GM18499 (cell line): ENCODE measurements at regions not wholly inside any gene's neighbourhood (a gene's known extent, or its start where the extent isn't known, plus 50 kb on each side); places are given as distances from the start of the nearest gene placed in this dataset.
"Not testable (repeated sequence)": the region's sequence is repeated elsewhere in the genome, so short reads cannot be mapped to it uniquely, and the experiment has no call there.

Experiments used
- ATAC-seq: cut with Tn5 transposase; IDR thresholded peaks from one replicate; pipeline ENCODE4 v1.9.1; 2021; ENCODE audit warnings: moderate number of reproducible peaks; ENCODE audit not compliant: insufficient read depth, unreplicated experiment

- no peak for ATAC-seq
Observed at GRCh38 chr20:12067686-12068085, 150.0 kb downstream of the BTBD3 start.

DNA sequence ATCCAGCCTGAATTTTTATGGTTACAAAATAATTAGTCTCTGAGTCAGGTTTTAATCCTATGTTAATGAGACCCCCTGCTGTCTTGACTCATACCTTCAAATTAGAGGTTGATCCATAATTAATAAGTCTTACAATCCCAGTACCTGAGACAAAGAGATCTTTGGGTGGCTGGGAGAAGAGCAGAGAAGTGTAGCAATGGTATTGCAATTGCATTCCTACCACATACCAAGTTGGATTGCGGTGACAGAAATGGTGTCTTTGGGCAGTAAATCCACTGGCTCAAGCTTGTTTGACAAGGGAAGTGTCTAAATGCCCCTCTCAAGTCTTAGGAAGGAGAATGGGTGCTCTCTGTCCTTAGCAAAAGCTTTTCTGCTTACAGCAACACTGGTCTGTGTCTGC lies 150.4 kb downstream of the BTBD3 start:
- ATAC-seq: no peak

- no peak for ATAC-seq
Observed at GRCh38 chr20:12069181-12069580, 151.5 kb downstream of the BTBD3 start.

GRCh38 chr20:12072221-12072953 lies 154.7 kb downstream of the BTBD3 start:
- ATAC-seq: no peak

- no peak for ATAC-seq
Observed at GRCh38 chr20:12072954-12073264, 155.2 kb downstream of the BTBD3 start.

- ATAC-seq: no peak
Observed at GRCh38 chr20:12074111-12074655, 156.5 kb downstream of the BTBD3 start.

DNA sequence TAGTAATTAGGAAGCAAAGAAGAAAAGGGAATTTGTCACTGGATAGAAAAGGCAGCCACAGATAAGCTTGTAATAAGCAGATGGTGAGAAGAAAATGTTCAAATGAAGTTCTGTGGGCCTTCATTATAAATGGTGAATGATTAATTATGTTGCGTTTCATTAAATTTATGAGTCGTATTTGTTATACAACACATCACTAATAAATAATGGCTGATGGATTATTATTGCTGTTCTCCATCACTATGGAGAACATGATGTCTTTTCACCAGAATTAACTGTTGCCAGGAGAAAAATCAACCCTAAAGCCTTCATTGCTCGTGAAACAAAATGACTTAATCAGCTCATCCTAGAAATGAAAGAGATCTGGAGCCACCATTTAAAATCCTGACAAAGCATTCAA lies 158.5 kb downstream of the BTBD3 start:
- no peak for ATAC-seq

DNA sequence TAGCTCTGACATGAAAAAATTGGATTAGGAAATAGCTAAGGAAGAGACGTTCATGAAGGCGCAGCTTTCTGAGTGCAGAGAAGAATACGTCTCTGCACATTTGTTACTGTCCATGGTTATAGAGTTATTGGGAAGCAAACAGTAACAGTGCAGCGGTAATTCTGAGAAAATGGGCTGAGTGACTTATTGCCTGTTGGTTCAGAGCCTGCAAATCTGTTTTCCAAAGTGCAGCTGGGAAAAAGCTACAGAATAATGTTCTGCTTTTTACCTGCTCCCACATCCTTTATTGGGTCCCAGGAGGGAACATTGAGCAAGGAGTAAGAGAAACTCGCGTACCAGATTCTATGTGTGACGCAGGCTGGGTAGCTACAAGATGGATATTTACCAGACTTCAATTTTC lies 160.2 kb downstream of the BTBD3 start:
- no peak for ATAC-seq

DNA sequence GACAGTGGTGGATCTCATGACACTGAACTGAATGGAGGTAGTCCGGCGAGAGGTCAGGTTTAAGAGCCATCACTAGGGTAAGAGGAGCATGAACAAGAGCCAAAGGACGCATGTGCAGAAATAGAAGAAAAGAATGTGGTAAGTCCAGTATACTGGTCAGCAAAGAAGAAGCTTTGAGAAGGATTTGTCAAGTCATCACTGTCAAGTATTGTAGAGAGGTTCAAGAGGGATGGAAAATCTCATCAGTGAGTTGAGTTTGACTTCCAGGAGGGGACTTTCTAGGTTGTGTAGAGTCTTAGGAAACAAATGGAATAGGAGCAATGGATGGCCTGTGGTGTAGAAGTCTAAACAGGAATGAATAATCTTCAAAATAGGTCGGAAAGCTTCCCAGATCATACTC lies 161.8 kb downstream of the BTBD3 start:
- no peak for ATAC-seq

- ATAC-seq: no peak
Observed at GRCh38 chr20:12083269-12083668, 165.6 kb downstream of the BTBD3 start.

DNA sequence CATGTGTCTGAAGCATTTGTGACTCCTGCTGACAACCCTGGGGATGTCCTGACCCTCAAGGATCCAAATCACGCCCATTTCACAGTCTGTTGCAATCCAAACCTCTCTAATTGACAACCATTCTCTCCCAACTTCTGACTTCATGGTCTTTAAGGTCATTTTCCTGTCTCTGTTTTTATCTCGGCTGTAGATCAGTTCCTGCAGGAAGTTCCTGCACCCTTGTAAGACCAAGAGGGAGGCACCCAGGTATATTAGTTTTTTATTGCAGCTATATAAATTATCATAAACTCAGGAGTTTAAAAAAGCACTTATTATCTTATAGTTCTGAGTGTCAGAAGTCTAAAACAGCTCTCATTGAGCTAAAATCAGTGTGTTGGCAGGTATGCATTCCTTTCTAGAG lies 166.8 kb downstream of the BTBD3 start:
- ATAC-seq: no peak

DNA sequence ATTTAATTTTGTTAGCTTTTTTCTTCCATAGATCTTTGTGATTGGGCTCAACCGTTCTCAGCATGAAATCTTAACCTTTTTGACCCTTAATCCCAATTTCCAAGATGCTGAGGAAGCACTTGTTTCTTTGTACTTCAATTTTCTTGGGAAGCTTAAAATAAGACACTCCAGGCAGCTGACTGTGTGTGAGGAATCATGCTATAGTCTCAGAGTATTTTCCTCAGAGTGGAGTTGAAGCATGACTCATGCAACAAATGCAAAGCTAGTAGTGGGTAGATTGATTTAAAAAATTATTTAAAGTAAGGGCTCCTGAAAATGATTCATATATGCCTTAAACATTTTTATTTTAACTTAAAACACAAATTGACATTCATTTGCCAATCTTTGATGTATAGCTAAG lies 168.7 kb downstream of the BTBD3 start:
- no peak for ATAC-seq

- ATAC-seq: no peak
Observed at GRCh38 chr20:12090920-12091319, 173.2 kb downstream of the BTBD3 start.

DNA sequence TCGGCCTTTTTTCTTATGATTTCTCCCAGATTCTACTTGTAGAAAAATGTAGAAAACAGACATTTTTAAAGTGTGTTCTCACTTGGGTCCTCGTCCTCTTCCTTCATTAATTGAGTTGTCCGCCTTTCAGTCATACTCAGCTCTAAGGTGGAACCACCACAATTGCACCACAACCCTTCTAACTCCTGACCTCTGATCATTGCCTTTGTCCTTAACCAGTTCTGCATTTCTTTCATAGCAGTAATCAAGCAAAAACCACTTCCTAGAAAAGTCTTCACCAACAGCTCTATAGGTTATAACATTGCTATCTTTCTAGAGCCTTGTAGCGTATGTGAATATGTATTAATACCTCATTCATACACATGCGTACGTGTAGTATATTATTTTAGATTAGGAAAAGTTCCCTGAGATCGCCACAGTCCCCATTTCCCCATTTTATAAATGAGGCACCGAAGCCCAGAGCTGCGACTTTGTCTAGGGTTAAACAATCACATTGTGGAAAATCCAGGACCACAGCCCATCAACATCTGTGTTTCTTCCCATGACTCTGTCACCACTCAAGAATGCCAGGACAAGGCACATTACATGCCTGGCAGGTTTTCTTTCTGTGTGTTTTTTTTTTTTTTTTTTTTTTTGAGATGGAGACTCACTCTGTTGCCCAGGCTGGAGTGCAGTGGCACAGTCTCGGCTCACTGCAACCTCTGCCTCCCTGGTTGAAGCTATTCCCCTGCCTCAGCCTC lies 175.5 kb downstream of the BTBD3 start:
- ATAC-seq: no peak

DNA sequence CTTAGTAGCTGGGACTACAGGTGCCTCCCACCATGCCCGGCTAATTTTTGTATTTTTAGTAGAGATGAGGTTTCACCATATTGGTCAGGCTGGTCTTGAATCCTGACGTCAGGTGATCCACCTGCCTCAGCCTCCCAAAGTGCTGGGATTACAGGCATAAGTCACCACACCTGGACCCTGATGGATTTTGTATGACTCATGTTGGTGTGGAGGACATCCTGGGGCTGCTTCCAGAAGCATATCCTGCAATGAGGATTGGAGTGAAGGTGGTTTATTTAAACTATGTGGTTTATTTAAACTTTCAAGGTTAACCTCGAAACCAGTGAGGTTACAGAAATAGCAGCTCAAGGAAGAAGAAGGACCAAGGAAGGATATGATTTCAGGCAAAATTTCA lies 176.1 kb downstream of the BTBD3 start:
- ATAC-seq: not testable (repeated sequence)

DNA sequence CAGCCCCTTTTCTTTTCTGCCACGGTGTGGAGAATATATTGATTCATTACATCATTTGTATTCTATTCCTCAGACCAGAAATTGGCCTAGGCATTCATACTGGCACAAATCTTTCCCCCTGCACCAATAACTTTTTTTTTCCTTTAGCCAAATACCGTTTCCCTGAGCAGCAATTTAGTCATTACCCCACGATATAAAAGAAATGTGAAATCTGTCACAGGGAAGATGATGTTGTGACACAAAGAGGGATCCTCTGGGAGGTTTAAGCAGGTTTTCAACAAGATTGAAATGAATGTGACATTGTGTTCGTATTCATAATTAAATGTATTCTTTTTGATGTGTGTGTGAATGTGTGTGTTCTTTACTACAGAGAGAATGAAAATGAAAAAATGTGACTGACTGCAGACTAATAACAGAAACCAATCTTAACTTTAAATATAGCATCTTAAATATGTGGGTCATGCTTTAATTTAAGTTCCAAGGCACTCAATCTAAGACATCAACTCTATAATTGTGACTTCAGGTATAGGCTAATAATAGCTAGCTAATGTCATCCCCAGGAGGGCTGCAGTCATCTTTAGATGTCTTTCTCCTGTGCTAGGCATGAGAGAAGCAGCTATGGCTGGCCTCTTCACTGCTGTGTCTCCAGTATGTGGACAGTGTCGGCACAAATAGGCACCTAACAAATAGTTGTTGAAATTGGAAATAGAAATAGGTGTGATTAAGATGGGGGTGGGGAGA lies 177.7 kb downstream of the BTBD3 start:
- ATAC-seq: no peak

GRCh38 chr20:12098421-12098820 lies 180.7 kb downstream of the BTBD3 start:
- no peak for ATAC-seq

DNA sequence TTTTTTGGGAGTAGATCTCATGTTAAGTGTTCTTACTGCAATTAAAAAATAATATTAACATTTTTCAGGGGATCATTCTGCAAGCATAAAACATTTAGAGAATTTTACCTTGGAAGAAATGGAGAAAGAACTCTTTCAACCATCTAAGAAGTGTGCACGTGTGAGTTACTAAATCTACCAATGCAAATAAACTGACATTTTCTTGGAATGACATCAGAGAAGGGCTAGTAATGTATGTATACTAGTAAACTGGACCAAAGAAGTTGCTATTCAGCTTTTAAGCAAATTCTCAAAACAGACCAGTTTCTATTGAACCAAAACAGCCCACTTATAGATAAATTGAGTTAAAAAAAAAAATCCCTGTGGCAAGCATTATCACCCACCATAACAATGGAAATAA lies 191.2 kb downstream of the BTBD3 start:
- ATAC-seq: no peak

DNA sequence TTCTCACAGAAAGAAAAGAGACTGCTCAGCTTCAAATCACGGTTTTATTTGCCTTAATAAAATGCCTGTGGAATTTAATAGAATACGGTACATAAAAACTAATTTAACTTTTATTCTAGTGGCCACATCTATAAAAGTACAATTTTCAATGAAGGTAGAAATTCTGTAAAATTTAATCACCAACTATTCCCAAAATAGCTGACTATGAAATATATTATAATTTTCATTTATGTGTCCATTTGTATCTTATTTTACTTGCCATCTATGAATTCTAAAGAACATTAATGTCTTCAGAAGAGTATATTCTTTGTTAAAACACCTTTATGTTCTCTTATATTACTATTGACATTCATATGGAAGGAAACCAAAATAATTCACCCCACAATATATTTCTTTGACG lies 192.6 kb downstream of the BTBD3 start:
- ATAC-seq: no peak

- ATAC-seq: no peak
Observed at GRCh38 chr20:12110711-12111110, 193.0 kb downstream of the BTBD3 start.

- no peak for ATAC-seq
Observed at GRCh38 chr20:12111431-12112088, 193.9 kb downstream of the BTBD3 start.
